RWPE2 (cell line): ENCODE measurements at regions not wholly inside any gene's neighbourhood (a gene's known extent, or its start where the extent isn't known, plus 50 kb on each side); places are given as distances from the start of the nearest gene placed in this dataset.

ENCODE experiments used
- ATAC-seq: fragments of 200-7000 bp; cut with Tn5 transposase; 3 replicates; pipeline ENCODE4 v1.9.1; 2021; ENCODE audit warnings: low read depth
- DNase-seq: peaks from one replicate; pipeline ENCODE4 v3.0.0-alpha.2; 2020; ENCODE audit warnings: low spot score
- H3K27ac ChIP-seq: fragments of 450-650 bp; 2 replicates; pipeline ENCODE4 v1.5.1; 2017; ENCODE audit warnings: mild to moderate bottlenecking; ENCODE audit not compliant: poor library complexity, severe bottlenecking
- H3K27me3 ChIP-seq: fragments of 250-450 bp; sonication (Bioruptor Pico); 2 replicates; pipeline ENCODE4 v1.5.1; 2021; ENCODE audit warnings: mild to moderate bottlenecking, moderate library complexity; ENCODE audit not compliant: insufficient read depth, poor library complexity, severe bottlenecking
- H3K36me3 ChIP-seq: fragments of 250-450 bp; sonication (Bioruptor Pico); 2 replicates; pipeline ENCODE4 v1.5.1; 2020; ENCODE audit warnings: low read depth, mild to moderate bottlenecking, moderate library complexity
- H3K4me1 ChIP-seq: fragments of 250-450 bp; sonication (Bioruptor Pico); 2 replicates; pipeline ENCODE4 v1.5.1; 2021; ENCODE audit warnings: mild to moderate bottlenecking, moderate library complexity; ENCODE audit not compliant: insufficient read depth, poor library complexity, severe bottlenecking
- H3K4me3 ChIP-seq: fragments of 250-450 bp; sonication (Bioruptor Pico); 2 replicates; pipeline ENCODE4 v1.5.1; 2021; ENCODE audit warnings: mild to moderate bottlenecking, moderate library complexity; ENCODE audit not compliant: severe bottlenecking
- H3K9me3 ChIP-seq: fragments of 250-450 bp; sonication (Bioruptor Pico); 2 replicates; pipeline ENCODE4 v1.5.1; 2021; ENCODE audit warnings: mild to moderate bottlenecking, moderate library complexity; ENCODE audit not compliant: severe bottlenecking
- CTCF ChIP-seq: fragments of 450-650 bp; IDR thresholded peaks from one replicate; pipeline ENCODE4 v1.5.1; 2017; ENCODE audit warnings: mild to moderate bottlenecking, moderate library complexity; ENCODE audit not compliant: poor library complexity, severe bottlenecking

GRCh38 chr4:125382995-125383394, 68.2 kb downstream of the FAT4 start:
- Histone ChIP-seq H3K36me3 (no peaks in the 10 kb centered on the region; the same call in 1 of the 2 replicates), H3K4me3 (no peak overlapping the region), H3K27ac (no peak overlapping the region), H3K27me3 (no peaks in the 10 kb centered on the region), H3K4me1 (peaks cover under 1% of the 10 kb centered on the region), H3K9me3 (no peaks in the 10 kb centered on the region)
- ATAC-seq = no peak
- DNase-seq = no peak
- no peak for TF ChIP-seq CTCF

- peaks cover 26% of the 10 kb centered on the region for H3K4me1 ChIP-seq
- DNase-seq = no peak
- no peak overlapping the region for H3K4me3 ChIP-seq
- H3K27me3 ChIP-seq = no peaks in the 10 kb centered on the region
- H3K27ac ChIP-seq = peak overlapping the region; percentile 97
- no peak for TF ChIP-seq CTCF
- H3K36me3 ChIP-seq = no peaks in the 10 kb centered on the region
- no peak for ATAC-seq
- H3K9me3 ChIP-seq = no peaks in the 10 kb centered on the region
Measured at GRCh38 chr4:125387770-125388169, 73.0 kb downstream of the FAT4 start.

- no peak for ATAC-seq
- Histone ChIP-seq H3K4me1 (peaks cover 26% of the 10 kb centered on the region), H3K27ac (peak overlapping the region; percentile 97), H3K4me3 (no peak overlapping the region), H3K36me3 (no peaks in the 10 kb centered on the region), H3K27me3 (no peaks in the 10 kb centered on the region), H3K9me3 (no peaks in the 10 kb centered on the region)
- no peak for DNase-seq
- TF ChIP-seq CTCF = no peak
Measured at GRCh38 chr4:125388613-125389012, 73.9 kb downstream of the FAT4 start.

- Histone ChIP-seq H3K27me3 (no peaks in the 10 kb centered on the region), H3K27ac (peak overlapping the region; percentile 97), H3K4me3 (no peak overlapping the region), H3K36me3 (no peaks in the 10 kb centered on the region), H3K9me3 (no peaks in the 10 kb centered on the region), H3K4me1 (peaks cover 26% of the 10 kb centered on the region)
- DNase-seq (no peak), ATAC-seq (peak; percentile 94)
- no peak for TF ChIP-seq CTCF
Measured at GRCh38 chr4:125389713-125390112, 75.0 kb downstream of the FAT4 start.

GRCh38 chr4:125390126-125390525, 75.4 kb downstream of the FAT4 start:
- Histone ChIP-seq H3K4me1 (peaks cover 26% of the 10 kb centered on the region), H3K4me3 (no peak overlapping the region), H3K9me3 (no peaks in the 10 kb centered on the region), H3K36me3 (no peaks in the 10 kb centered on the region), H3K27me3 (no peaks in the 10 kb centered on the region), H3K27ac (peak overlapping the region; percentile 97)
- DNase-seq (peak; percentile 47), ATAC-seq (peak; percentile 88)
- TF ChIP-seq CTCF = no peak
